Tibial nerve (tissue), 4 donors: ENCODE measurements at regions not wholly inside any gene's neighbourhood (a gene's known extent, or its start where the extent isn't known, plus 50 kb on each side); places are given as distances from the start of the nearest gene placed in this dataset.

Experiments used
- DNase-seq, 2 donors: peaks; one replicate each; pipeline ENCODE4 v3.0.0-alpha.2; 2019; ENCODE audit warnings: low spot score in 2 of 2
- H3K27ac ChIP-seq, 4 donors: fragments of 200-600 bp; sonication (generic) in 3 of 4; one replicate each; pipeline ENCODE4 v1.5.1; 2017 to 2019; ENCODE audit warnings: mild to moderate bottlenecking in 1 of 4
- H3K27me3 ChIP-seq, 2 donors: fragments of 200-600 bp; sonication (generic) in 1 of 2; one replicate each; pipeline versions ENCODE4 v1.5.1 to v1.6.0; 2017 to 2019
- H3K36me3 ChIP-seq, 3 donors: fragments of 200-600 bp; sonication (generic); one replicate each; pipeline ENCODE4 v1.5.1; 2018 to 2019
- H3K4me1 ChIP-seq, 4 donors: fragments of 200-600 bp; sonication (generic) in 3 of 4; one replicate each; pipeline ENCODE4 v1.5.1; 2017 to 2019
- H3K4me3 ChIP-seq, 4 donors: fragments of 200-600 bp; sonication (generic) in 3 of 4; one replicate each; pipeline ENCODE4 v1.5.1; 2017 to 2019; ENCODE audit warnings: mild to moderate bottlenecking in 1 of 4, moderate library complexity in 1 of 4
- H3K9me3 ChIP-seq, 4 donors: fragments of 200-600 bp; sonication (generic) in 3 of 4; one replicate each; pipeline ENCODE4 v1.5.1; 2017 to 2019
- CTCF ChIP-seq, 5 experiments: fragments of 200-600 bp in 3 of 5; fragments of 450-650 bp in 2 of 5; sonication (generic) in 3 of 5; IDR thresholded peaks; one replicate each; pipeline ENCODE4 v1.5.1; 2016 to 2019; ENCODE audit warnings: antibody characterized with exemption in 5 of 5, mild to moderate bottlenecking in 3 of 5, moderate library complexity in 2 of 5
- EP300 ChIP-seq, 2 donors: sonication (generic); formaldehyde crosslinking; IDR thresholded peaks; one replicate each; pipeline ENCODE4 v1.6.1; 2017; ENCODE audit warnings: antibody characterized with exemption in 2 of 2, mild to moderate bottlenecking in 1 of 2
- POLR2A ChIP-seq, 2 donors: fragments of 450-650 bp; IDR thresholded peaks; one replicate each; pipeline ENCODE4 v1.6.1; 2017; ENCODE audit warnings: antibody characterized with exemption in 2 of 2, mild to moderate bottlenecking in 2 of 2, moderate library complexity in 2 of 2
- WGBS, 2 donors: methylation state at CpG; one replicate each; pipeline ENCODE4 v1.1.5; 2018; 5-methylcytosine and 5-hydroxymethylcytosine counted together

DNA sequence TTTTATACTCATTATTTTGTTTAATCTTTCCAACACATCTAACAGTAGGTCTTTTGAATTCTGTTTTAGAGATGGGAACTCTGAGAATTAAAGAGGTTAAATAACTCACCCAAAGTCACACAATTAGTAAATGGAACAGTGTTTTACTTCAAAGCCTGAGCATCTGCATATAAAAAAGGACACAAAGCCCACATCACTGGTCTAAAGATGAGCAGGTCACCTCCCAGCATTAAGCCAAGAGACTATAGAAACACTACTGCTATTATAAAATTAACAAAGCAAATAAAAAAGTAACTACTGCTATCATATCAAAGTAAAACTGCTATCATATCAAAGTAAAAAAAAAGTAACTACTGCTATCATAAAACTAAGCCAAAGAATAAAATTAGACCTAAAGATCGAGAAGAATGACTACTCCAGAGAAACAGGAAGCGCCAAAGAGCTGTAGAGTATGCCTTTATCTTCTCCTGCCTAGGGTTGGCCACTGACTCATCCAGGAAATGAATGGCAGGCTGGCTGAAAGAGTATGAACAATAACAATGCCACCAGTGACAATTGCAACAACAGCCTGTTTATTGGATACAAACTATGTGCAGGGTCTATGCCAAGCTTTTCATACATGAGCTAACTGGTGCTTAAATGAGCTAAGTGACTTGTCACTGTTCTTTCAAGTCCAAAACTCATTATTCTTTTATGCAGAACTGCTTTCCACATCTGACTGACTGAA lies 1153.0 kb upstream of the TENM4 start:
- Histone ChIP-seq H3K27ac (peak overlapping the region in 1 of 4 donors; percentile 19), H3K4me1 (peaks cover 0 to 10% (median 0%) of the 10 kb centered on the region in 4 donors), H3K27me3 (no peaks in the 10 kb centered on the region), H3K36me3 (no peaks in the 10 kb centered on the region), H3K4me3 (no peak overlapping the region), H3K9me3 (no peaks in the 10 kb centered on the region)
- WGBS, 2 donors = 44 to 48% methylated on average over 2 of the region's 2 CpGs
- no peak for TF ChIP-seq CTCF (IDR thresholded peaks at IDR 0.05)
- TF ChIP-seq EP300 (IDR thresholded peaks at IDR 0.05) = no peak
- TF ChIP-seq POLR2A (IDR thresholded peaks at IDR 0.05) = no peak
- no peak for DNase-seq

DNA sequence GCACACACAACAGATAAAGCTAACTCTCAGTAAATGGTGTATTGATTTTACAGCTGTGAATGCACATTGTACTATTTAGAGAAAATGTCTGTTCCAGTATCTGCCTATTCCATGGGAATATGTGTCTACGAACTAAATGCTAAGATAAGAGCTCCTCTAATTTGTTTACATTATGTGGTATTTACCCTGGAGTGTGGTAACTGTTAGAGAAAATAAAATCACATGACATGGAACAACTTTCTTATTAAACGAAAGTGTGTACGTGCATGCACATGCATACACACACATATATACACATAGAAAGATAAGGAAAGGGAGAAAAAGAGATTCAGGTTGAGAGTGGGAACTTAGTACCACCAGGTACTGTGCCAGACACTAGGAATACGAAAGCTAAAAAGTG lies 1151.7 kb upstream of the TENM4 start:
- H3K9me3 ChIP-seq = no peaks in the 10 kb centered on the region
- TF ChIP-seq POLR2A (IDR thresholded peaks at IDR 0.05) (no peak), CTCF (IDR thresholded peaks at IDR 0.05) (no peak), EP300 (IDR thresholded peaks at IDR 0.05) (no peak)
- H3K4me1 ChIP-seq = peaks cover 0 to 10% (median 0%) of the 10 kb centered on the region in 4 donors
- H3K27ac ChIP-seq = no peak overlapping the region
- no peaks in the 10 kb centered on the region for H3K36me3 ChIP-seq
- no peaks in the 10 kb centered on the region for H3K27me3 ChIP-seq
- no peak overlapping the region for H3K4me3 ChIP-seq
- 46 to 62% methylated on average over 4 of the region's 4 CpGs for WGBS, 2 donors
- DNase-seq = no peak

DNA sequence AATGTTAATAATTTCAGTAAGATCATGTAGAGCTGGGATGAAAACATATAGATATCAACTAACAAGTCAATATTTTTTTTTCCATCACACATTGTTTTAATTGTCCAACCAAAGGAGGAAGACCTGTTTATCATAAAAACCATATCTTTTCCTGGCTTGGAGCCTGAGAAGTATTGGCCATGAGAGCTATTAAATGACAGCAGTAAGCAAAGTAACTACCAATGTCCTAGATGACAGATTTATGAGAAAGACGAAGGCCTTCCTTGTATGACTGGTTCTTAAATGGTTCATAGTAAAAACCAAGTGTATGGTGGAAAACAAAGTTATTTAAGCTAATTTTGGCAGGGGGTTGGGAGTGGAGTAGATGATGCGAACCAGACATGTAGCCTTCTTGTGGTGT lies 1147.1 kb upstream of the TENM4 start:
- Histone ChIP-seq H3K36me3 (no peaks in the 10 kb centered on the region), H3K27ac (no peak overlapping the region), H3K4me1 (no peaks in the 10 kb centered on the region), H3K4me3 (no peak overlapping the region), H3K27me3 (no peaks in the 10 kb centered on the region), H3K9me3 (no peaks in the 10 kb centered on the region)
- 80 to 89% methylated on average over 2 of the region's 2 CpGs for WGBS, 2 donors
- no peak for TF ChIP-seq POLR2A (IDR thresholded peaks at IDR 0.05)
- TF ChIP-seq EP300 (IDR thresholded peaks at IDR 0.05) = no peak
- no peak for DNase-seq

DNA sequence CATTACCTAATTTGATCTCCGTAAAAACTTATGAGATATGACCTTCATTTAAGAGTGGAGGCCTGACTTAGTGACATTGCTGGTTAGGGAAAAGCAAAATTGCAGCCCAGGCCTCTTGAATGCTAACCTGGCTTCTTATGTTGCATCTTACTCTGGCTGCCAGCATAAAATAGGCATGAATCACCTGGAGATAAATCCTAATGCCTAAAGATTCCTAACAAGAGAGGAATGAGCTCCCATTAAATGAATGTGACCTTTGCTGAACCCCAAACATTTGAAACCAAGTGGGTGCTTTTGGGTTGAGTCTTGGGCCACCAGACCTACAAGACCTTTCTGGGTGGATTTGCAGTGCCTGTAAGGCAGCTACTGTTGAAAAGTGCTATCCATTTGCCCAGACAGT lies 1145.6 kb upstream of the TENM4 start:
- no peaks in the 10 kb centered on the region for H3K27me3 ChIP-seq
- H3K36me3 ChIP-seq = no peaks in the 10 kb centered on the region
- no peak for DNase-seq
- 94 to 96% methylated on average over 1 of the region's 1 CpG for WGBS, 2 donors
- TF ChIP-seq CTCF (IDR thresholded peaks at IDR 0.05) (no peak), POLR2A (IDR thresholded peaks at IDR 0.05) (no peak), EP300 (IDR thresholded peaks at IDR 0.05) (no peak)
- H3K27ac ChIP-seq = no peak overlapping the region
- no peaks in the 10 kb centered on the region for H3K9me3 ChIP-seq
- H3K4me3 ChIP-seq = no peak overlapping the region
- H3K4me1 ChIP-seq = no peaks in the 10 kb centered on the region

- no peaks in the 10 kb centered on the region for H3K9me3 ChIP-seq
- H3K27ac ChIP-seq = no peak overlapping the region
- DNase-seq = no peak
- TF ChIP-seq POLR2A (IDR thresholded peaks at IDR 0.05) (no peak), CTCF (IDR thresholded peaks at IDR 0.05) (no peak), EP300 (IDR thresholded peaks at IDR 0.05) (no peak)
- H3K4me3 ChIP-seq = no peak overlapping the region
- 94 to 95% methylated on average over 3 of the region's 3 CpGs for WGBS, 2 donors
- no peaks in the 10 kb centered on the region for H3K27me3 ChIP-seq
- no peaks in the 10 kb centered on the region for H3K36me3 ChIP-seq
- no peaks in the 10 kb centered on the region for H3K4me1 ChIP-seq
Measured at GRCh38 chr11:80584661-80585060, 1143.8 kb upstream of the TENM4 start.
